ENCODE measurements at regions not wholly inside any gene's neighbourhood (a gene's known extent, or its start where the extent isn't known, plus 50 kb on each side); places are given as distances from the start of the nearest gene placed in this dataset.
"Not testable (repeated sequence)": the region's sequence is repeated elsewhere in the genome, so short reads cannot be mapped to it uniquely, and the experiment has no call there.

DNA sequence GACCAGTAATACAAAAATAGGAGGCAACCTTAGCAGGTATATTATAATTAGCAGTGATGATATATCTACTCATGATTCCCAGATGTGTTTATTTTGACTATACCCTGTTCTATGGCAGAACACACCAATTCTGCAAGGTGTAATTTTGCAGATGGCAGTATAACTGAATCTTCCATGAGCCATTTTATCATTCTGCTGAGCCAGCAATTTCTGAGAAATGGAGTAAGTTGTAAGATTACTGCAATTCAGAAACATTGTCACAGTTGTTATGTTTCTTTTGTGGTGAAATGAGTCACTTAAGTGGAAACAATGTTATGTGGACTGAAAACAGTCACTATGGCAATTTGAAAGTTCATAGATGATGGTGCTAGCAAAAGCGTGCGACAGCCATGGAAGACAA, 63.7 kb upstream of the RIMS1 start:
- Histone ChIP-seq H3K27me3 (ENCODE audit: insufficient read depth, low read length, poor library complexity, severe bottlenecking) (no peaks in the 10 kb centered on the region), H3K4me3 (ENCODE audit: low read length, poor library complexity, severe bottlenecking) (no peak overlapping the region), H3K9ac (ENCODE audit: low read depth, low read length, poor library complexity, severe bottlenecking) (no peak overlapping the region), H4K20me1 (ENCODE audit: insufficient read depth, low read length, poor library complexity, severe bottlenecking) (no peaks in the 10 kb centered on the region), H3K9me3 (ENCODE audit: insufficient read depth, low read depth, low read length) (no peaks in the 10 kb centered on the region; the same call in 1 of the 2 replicates), H3K4me2 (ENCODE audit: low read depth, low read length, poor library complexity, severe bottlenecking) (no peak overlapping the region), H2AFZ (ENCODE audit: low read length) (no peak overlapping the region), H3K4me1 (ENCODE audit: insufficient read depth, low read length, poor library complexity, severe bottlenecking) (no peaks in the 10 kb centered on the region), H3F3A (ENCODE audit: low read depth) (no peaks in the 10 kb centered on the region), H3K79me2 (ENCODE audit: insufficient read depth, low read length) (no peaks in the 10 kb centered on the region), H3K9me2 (replicated peaks; ENCODE audit: low read depth, low read length) (no peaks in the 10 kb centered on the region), H3K36me3 (ENCODE audit: insufficient read depth, low read length) (no peaks in the 10 kb centered on the region)
- no peak for TF ChIP-seq EZH2phosphoT487 (IDR thresholded peaks at IDR 0.05; ENCODE audit: borderline replicate concordance)
- TF ChIP-seq, protein P1, sequence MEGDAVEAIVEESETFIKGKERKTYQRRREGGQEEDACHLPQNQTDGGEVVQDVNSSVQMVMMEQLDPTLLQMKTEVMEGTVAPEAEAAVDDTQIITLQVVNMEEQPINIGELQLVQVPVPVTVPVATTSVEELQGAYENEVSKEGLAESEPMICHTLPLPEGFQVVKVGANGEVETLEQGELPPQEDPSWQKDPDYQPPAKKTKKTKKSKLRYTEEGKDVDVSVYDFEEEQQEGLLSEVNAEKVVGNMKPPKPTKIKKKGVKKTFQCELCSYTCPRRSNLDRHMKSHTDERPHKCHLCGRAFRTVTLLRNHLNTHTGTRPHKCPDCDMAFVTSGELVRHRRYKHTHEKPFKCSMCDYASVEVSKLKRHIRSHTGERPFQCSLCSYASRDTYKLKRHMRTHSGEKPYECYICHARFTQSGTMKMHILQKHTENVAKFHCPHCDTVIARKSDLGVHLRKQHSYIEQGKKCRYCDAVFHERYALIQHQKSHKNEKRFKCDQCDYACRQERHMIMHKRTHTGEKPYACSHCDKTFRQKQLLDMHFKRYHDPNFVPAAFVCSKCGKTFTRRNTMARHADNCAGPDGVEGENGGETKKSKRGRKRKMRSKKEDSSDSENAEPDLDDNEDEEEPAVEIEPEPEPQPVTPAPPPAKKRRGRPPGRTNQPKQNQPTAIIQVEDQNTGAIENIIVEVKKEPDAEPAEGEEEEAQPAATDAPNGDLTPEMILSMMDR (conservative IDR thresholded peaks at IDR 0.05; ENCODE audit: low read length) = no peak

DNA sequence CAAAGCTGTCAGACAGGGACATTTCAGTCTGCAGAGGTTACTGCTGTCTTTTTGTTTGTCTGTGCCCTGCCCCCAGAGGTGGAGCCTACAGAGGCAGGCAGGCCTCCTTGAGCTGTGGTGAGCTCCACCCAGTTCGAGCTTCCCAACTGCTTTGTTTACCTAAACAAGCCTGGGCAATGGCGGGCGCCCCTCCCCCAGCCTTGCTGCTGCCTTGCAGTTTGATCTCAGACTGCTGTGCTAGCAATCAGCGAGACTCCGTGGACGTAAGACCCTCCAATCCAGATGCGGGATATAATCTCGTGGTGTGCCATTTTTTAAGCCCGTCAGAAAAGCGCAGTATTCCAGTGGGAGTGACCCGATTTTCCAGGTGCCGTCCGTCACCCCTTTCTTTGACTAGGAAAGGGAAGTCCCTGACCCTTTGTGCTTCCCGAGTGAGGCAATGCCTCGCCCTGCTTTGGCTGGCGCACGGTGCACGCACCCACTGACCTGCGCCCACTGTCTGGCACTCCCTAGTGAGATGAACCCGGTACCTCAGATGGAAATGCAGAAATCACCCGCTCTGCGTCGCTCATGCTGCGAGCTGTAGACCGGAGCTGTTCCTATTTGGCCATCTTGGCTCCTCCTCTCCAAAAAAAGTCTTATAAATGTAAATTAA, 54.1 kb upstream of the RIMS1 start:
- H3K9ac ChIP-seq (ENCODE audit: low read depth, low read length, poor library complexity, severe bottlenecking); H3K9me3 ChIP-seq (ENCODE audit: insufficient read depth, low read depth, low read length); H3K79me2 ChIP-seq (ENCODE audit: insufficient read depth, low read length); H3K4me2 ChIP-seq (ENCODE audit: low read depth, low read length, poor library complexity, severe bottlenecking); H3K4me3 ChIP-seq (ENCODE audit: low read length, poor library complexity, severe bottlenecking); H3K36me3 ChIP-seq (ENCODE audit: insufficient read depth, low read length); H3K27me3 ChIP-seq (ENCODE audit: insufficient read depth, low read length, poor library complexity, severe bottlenecking); H3F3A ChIP-seq (ENCODE audit: low read depth); H3K9me2 ChIP-seq (replicated peaks; ENCODE audit: low read depth, low read length); H4K20me1 ChIP-seq (ENCODE audit: insufficient read depth, low read length, poor library complexity, severe bottlenecking); H2AFZ ChIP-seq (ENCODE audit: low read length); H3K4me1 ChIP-seq (ENCODE audit: insufficient read depth, low read length, poor library complexity, severe bottlenecking): not testable (repeated sequence)

All from Loucy (cell line).